Hematopoietic multipotent progenitor cell treated with erythropoietin and hydrocortisone succinate and interleukin-3 and kit ligand, for 6 days (in vitro differentiated cells): ENCODE measurements at regions not wholly inside any gene's neighbourhood (a gene's known extent, or its start where the extent isn't known, plus 50 kb on each side); places are given as distances from the start of the nearest gene placed in this dataset.

Experiments used
- DNase-seq: peaks from one replicate; pipeline ENCODE4 v3.0.0-alpha.2; 2015

DNA sequence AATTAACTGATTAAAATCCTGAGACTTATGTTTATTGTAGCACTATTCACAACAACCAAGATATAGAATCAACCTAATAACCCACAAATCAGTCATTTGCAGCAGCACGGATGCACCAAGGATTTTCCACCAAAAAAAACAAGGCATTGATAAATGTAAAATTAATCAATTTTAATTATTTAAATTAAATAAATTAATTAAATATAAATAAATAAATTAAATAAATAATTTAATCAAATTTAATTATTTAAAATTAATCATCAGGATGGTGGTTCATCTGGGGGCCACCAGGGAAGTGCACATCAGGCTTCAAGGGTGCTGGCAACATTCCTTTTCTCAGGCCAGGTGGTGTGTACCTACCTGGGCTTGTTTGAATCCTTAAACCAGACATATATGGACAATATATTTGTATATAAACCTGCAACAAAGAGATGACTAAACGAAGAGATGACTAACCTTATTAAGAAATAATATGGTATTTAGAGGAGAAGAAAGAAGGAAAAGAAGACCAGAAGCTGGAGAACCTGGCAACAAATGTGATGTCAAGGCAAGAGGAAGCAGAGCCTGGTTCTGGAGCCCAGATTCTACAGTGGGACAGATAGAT is 89.2 kb downstream of the CD164 start:
- no peak for DNase-seq

DNA sequence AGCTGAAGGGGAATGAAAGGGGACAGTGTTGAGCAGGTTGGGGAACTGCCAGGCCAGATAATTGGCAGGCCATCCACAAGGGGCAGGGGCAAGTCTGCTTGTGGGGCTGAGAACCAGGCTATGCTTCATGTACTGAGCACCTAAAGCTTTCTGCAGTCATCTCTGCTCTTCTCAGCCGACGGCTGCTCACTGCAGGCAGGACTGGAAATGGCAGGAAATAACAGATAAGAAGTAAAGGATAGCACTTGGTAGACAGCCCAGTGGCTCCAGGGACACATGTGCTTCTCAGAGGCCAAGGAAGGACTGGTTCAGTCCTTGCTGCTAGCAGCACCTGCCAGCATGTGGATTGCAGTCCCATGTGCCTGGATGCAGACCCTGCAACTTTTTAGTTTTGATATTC is 89.8 kb downstream of the CD164 start:
- DNase-seq, result peak; percentile 74

DNA sequence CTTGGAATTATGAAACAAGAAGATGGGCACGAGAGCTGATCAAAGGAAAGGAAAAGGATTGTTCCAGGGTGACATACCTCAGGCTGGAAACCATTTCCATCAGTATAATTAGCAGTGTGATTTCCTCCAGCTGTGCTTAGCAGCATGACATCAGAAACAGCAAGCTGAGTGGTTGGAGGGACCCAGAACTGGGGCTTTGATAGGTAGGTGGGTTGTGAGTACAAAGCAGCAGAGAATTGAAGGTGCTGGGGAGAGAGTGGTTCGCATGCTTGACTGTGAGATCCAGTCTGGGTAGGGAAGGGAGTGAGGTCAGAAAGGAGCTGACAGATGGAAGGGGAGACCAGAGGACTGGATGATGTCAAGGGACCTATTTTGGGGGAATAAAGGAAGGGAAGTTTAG is 90.4 kb downstream of the CD164 start:
- DNase-seq, result no peak

DNA sequence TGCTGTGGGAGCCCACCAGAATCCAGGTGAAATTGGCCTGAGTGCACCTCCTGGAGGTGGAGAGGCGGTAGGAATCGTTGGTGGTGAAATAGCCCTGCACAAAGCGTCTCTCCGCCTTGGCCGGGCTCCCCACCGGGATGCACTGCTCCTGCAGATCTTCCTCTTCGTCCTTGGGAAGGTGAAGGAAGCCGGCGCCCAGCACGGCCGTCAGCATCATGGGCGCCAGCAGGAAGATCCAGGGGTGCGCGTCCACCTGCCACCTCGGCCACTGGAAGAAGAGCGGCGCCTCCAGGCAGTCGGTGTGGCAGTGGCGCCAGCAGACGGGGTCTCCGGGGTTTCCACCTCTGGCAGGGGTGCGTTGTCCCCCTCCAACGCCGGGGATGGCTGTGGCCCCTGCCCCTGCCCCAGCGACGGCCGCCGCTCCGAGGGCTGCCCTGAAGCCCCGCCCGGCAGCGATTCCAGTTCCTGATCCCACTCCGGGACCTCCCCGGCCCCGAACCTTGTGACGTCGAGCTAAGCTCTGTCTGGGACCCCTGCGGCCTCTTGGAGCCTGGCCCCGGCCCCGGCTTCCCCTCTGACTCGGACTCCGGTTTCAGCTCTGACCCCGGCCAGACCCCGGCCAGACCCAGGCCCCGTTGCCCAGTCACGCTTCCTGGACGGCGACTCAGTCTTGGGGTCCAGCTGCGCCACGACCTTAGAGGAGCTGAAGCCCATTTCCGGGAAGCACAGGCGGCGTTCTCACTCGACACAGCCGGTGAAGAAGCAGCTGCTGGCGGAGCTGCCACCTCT is 91.9 kb downstream of the CD164 start:
- DNase-seq, result no peak

DNA sequence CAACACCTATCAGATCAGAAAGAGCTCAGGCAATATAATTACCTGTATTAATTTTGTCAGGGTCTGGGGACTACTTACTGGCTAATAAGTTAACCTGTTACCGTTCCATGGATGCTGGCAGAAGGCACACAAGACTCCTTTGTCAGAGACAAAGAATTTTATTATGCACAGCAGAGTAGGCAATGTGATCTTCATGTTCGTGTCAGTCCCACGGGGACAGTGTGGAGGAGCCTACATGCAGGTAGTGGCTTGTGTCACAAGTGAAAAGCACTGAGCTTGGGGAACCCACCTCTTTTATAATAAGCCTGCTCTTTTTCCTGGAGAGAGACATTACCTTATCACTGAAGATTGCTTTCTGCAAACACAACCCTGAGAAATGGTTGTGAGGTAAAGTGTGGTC is 96.9 kb downstream of the CD164 start:
- DNase-seq, result no peak

DNA sequence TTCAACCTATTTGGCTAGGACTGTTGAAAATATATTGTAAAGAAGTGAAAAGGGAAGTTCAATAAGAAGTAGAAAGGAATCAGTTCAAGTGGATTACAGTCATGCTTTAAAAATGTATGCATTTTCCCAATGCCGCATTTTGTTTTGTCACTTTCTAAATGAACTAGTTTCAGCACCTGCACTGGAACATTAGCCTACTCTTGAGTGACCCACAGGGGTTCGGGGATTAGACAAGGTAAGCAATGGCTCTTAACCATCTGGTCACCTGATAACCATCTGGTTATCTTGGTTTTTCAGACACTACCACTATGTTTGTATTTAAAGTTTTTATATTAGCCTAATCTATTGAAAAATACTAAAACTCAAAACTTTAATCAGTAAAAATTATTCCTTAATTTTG is 97.6 kb downstream of the CD164 start:
- peak; percentile 57 for DNase-seq

DNA sequence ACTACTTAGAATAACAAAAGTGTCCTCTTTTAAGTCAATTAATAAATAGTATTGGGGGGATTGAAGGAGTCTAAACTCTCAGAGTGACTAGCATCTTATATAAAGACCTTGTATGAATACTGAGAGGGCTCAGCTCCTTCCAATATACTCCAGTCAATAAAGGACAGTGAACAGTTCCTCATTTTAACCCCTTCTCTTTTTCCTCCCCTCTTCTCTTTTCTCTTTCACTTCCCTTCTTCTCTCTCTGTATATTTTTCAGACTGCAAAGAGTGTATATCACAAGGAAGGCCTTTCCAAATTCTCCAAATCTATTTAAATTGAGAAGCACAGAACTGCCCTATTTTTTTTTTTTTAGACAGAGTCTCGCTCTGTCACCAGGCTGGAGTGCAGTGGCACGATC is 99.5 kb downstream of the CD164 start:
- DNase-seq, result no peak

DNA sequence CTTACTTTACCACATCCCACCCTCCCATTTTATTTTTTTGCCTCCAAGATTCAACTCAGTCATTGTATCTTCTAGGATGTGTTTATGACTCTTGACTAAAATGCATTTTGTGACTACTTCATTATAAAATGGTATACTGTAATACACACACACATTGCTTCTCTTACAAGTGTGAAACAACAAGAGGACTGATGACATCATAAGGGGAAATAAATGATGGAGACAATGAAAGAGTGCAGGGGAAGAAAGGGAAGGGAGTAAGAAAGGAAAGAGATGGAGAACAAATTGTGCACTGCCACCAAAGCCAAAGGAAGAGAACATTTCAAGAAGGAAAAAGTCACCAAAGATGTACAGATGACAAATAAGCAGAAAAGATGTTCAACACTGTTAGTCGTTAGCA is 102.6 kb downstream of the CD164 start:
- no peak for DNase-seq

DNA sequence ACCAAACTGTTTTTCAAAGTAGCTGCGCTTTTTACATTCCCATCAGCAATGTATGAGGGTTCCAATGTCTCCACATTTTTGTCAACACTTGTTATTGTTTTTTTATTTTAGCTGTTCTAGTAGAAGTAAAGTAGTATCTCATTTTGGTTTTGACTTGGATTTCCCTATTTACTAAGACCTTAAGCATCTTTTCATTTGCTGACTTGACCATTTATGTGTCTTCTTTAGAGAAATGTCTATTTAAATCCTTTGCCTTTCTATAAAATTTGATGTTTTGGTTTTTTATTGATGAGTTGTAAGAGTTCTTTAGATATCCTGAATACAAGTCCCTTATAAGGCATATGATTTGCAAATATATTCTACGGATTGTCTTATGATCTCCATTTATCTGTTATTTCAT is 110.6 kb downstream of the CD164 start:
- no peak for DNase-seq

DNA sequence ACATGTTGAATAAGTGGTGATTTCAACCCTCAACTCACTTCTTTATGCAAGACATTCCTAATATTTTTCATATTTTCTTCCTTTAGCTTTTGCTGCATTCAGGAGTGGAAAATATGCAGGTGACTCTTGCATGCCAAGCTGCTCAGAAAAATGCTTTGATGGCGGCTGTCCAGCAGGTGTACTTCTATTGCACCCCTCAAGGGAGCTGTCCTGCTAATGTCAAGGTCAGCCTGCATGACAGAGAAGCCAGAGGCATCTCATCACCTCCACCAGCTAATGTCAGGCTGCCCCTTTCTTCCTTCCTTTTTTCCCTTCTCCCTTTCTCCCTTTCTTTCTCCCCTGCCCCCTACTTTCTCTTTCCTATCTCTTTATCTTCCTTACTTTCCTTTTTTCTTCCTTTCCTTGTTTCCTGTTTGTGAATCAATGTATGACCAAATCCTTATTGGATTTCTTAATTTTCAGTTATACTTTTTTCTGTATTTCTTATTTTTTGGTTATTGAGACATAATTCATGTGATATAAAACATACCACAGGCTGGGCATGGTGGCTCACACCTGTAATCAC is 112.2 kb downstream of the CD164 start:
- DNase-seq, result no peak

DNA sequence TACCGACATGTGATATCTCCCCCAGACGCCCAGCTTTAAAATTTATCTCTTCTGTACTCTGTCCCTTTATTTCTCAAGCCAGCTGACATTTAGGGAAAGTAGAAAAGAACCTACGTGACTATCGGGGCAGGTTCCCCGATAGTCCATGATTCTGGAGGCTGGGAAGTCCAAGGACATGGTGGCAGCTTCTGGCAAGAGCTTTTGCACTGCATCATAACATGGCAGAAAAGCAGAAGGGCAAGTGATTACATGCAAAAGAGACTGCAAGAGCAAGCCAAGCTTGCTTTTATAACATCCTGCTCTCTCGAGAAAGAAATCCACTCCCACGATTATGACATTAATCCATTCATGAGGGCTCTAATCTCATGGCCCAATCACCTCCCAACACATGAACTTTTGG is 113.2 kb downstream of the CD164 start:
- DNase-seq, result no peak

DNA sequence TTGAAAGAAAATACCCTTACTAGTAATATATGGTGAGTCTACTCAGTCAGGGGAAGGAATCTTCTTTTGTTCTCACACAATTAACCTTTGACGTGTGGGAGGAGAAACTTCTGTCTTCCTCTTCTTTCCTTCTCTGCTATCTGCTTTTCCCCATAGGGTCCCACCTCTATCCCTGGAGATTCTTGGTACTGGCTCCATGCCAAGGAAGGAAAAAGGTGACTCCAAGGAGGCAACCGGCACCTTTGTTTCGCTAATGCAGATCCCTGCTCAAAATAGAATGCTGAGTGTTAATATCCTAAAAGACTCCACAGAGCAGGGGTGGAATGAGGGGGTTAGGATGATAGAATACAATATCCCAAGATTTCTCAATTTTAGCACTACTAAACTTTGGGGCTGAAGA is 116.7 kb downstream of the CD164 start:
- no peak for DNase-seq

DNA sequence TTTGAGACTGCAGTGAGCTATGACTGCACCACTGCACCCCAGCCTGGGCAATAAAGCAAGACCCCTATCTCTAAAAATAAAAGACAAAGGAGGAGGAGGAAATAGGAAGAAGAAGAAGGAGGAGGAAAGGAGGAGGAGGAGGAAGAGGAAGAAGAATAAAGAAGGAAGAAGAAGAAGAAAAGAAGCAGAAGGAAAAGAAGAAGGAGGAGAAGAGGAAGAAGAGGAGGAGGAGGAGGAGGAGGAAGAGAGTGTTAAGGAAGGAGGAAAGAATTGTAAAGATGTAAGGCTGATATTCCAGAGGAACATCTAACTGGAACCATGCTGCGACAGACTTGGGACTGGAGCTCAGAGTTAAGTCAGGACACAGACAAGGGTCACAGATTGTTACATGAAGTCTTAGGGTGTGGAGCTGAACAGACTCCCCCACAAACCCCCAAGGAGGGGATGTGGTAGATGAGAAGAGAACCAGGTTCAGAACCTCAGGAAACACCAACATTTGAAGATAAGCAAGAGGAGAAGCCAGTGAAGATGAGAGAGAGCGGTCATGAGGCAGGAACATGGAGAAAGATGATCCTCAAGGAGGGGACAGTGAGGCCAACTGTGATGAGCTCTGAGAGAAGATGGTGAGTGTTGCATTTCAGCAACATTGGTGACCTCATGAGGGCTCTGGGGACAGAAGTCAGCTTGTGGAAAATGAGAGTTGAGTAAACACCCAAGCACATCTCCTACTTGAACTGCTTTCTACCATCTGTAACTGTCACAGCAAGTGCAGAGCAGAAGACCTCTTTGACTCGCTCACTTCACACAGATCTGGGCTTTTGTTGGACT is 118.2 kb downstream of the CD164 start:
- no peak for DNase-seq

DNA sequence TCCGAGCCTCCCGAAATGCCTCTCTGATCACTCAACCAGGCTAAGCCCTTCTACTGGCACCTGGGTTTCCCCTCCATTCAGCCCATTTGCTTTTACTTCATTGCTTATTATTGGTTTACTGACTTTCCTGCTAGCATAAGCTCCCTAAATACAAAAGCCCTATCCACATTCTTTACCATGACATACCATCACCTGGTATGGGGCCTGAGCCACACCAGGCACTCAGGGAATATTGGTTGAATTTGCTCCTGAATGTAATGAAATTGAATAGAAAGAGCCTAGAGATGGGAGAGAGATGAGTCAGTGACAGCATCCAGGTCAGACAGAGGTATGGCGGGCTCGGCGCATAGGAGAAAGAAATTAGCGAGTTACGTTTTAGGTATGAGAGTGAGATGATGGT is 120.0 kb downstream of the CD164 start:
- DNase-seq, result no peak

DNA sequence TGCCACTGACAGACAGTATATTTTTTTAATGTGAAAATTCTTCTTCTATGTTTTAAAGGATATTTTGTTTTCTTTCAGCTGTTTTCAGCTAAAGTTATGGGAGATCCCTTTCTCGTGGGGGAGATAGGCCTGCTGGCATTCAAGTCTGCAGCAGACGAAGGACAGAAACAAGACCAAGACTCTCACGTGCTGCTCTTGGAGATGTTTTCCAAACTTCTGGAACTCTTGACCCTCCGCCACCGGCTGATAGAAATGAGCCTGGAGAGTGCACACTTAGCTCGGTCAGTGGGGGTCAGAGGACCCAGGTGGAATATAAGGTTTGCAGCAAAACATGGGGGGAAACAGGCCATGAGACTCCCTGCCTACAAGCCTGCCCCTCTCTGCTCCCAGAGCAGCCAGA is 120.5 kb downstream of the CD164 start:
- DNase-seq, result no peak

DNA sequence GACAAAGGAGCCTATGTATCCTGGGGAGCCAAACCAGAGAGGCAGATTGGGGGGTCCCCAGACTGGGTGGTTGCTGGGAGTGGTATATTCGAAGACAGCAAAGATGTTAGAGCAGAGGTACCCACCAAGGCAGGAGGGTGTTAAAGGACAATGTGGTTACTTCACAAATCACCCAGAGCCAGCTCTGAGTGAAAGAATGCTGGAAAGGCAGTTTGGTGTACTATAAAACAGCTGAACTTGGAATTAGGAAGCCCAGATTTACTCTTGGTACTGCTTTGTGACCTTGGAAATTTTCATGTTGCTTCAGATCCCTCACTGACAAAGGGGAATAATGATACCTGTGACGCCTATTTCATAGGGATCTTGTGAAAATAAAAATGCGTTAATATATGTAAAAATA is 121.6 kb downstream of the CD164 start:
- DNase-seq, result no peak

DNA sequence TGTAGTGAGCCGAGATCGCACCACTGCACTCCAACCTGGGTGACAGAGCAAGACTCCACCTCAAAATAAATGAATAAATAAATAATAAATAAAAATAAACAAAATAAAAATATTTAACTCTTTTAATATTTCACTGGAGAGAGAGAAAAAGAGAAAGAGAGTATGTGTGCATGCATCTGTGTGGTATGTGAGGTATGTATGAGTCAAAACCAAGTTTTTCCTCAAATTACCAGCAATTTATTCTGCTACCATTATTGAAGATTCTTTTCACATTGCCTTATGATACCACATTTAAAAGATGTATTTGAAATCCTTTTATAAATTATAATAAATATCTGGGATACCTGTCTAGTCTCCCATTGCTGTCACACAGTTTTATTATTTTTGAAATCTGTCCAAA is 122.1 kb downstream of the CD164 start:
- no peak for DNase-seq

DNA sequence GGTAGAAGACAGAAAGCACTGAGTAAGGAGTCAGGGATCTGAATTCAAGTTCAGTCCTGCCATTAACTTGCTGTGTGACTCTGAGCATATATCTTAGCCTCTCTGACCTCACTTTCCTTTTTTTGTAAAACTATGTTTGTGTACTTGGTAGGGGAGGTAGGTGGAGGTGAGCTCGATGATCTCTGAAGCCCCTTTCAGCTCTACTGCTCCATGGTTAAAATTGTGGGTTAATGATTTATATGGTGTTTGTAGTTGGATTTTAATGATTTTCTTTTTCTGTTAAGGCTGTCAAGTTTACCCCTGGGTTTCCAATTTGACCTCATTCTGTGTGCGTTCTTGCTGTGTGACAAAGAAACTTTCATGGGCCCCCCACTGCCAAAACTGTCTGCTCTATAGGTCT is 124.1 kb downstream of the CD164 start:
- DNase-seq, result no peak

DNA sequence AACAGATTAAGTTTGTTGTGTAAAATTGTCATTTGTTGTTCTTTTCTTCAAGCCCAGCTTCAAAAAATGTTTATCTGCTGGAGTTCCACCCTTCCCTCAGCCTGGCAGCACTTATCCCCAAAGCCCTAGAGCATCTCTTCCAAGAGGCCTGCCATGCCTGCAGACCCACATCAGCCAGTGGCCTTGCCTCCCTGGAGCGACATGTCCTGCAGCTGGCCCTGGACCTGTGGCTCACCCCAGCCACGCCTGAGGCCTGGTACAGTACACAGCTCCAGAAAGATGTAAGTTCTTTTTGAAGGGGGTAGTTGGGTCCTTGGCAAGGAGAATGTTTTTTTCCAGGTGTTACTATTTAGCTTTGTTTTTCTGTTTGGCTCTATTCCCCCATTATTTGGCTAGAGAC is 124.8 kb downstream of the CD164 start:
- DNase-seq, result no peak

DNA sequence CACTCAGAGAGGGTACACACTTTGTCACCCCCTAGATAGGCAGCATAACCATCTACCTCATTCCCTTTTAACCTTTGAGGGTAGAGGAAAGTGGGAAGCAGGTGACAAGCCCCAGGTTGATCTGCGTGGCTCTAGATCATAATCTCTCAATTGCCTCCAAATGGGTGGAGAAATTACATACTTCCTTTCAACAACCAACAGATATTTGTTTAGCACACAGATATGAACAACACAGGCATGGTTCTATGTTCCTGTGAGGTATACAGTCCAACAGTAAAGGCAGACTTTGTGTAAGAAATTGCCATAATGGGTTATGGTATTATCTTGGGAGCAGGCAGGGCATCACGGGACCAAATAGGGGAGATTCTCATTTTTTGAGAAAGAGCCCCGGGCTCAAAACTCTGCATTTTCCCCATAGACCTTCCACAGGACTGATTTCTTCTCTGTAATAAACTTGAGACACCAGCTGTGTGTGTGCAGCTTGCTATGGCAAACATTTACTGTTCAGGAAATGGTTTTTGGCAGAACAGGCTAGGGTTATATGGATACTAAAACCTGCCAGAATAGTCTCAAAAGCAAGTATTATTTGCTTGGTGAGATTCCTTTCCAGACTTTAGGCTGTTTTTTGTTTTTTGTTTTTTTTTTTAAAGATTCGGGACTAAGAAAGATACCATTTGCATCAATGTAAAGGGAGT is 126.2 kb downstream of the CD164 start:
- no peak for DNase-seq

DNA sequence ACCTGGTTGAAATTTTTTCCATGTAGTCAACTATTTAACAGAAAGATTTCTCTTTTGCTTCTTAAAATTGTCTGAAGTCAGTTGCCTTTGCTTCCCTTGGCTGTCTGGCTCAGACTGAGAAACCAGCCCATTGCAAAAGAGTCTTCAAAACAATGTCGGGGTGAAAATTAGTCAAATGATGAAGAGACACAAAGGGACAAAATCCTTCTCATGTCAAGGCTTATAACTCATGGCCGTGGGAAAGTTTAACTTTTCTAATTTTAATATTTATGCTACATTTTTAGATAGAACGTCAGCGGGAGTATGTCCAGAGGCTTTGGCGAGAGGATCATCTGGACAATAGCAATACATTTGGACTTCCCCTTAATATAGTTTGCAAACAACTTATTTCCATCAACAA is 127.2 kb downstream of the CD164 start:
- no peak for DNase-seq

DNA sequence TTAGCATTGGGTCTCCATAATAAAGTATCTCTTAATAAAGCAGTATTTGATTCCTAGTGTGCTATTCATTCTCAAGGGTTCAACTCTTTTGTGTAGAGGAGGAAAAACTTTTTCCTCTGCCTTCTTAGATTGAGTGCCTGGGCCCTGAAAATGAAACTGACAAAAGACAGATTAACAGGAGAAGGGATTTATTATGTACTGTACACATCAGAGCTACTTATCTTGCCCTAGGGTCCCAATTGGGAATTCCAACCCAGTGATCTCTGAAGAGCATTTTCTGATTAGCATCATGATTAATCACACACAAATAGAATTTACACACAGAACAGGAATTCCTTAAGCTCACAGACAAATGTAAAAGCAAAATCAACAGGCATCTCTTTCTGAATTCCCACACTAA is 128.9 kb downstream of the CD164 start:
- no peak for DNase-seq
